ENCODE measurements at regions not wholly inside any gene's neighbourhood (a gene's known extent, or its start where the extent isn't known, plus 50 kb on each side); places are given as distances from the start of the nearest gene placed in this dataset.

DNA sequence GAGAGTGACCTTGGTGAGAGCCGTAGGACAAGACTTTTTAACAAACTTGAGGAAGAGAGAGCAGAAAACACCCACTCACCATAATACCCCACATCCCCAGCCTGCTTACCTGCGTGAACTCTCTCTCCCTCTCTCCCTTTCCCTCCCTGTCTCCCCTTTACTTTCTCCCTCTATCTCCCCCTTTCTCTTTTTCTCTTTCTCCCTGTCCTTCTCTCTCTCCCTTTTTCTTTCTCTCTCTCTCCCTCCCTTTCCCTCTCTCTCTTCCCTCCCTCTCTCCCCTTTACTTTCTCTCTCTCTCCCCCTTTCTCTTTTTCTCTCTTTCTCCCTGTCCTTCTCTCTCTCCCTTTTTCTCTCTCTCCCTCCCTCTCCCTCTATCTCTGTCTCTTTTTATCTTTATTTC, 464.0 kb upstream of the AUTS2 start:
- DNase-seq, result no peak

GRCh38 chr7:69147631-69148030, 450.6 kb upstream of the AUTS2 start:
- DNase-seq, result no peak

DNA sequence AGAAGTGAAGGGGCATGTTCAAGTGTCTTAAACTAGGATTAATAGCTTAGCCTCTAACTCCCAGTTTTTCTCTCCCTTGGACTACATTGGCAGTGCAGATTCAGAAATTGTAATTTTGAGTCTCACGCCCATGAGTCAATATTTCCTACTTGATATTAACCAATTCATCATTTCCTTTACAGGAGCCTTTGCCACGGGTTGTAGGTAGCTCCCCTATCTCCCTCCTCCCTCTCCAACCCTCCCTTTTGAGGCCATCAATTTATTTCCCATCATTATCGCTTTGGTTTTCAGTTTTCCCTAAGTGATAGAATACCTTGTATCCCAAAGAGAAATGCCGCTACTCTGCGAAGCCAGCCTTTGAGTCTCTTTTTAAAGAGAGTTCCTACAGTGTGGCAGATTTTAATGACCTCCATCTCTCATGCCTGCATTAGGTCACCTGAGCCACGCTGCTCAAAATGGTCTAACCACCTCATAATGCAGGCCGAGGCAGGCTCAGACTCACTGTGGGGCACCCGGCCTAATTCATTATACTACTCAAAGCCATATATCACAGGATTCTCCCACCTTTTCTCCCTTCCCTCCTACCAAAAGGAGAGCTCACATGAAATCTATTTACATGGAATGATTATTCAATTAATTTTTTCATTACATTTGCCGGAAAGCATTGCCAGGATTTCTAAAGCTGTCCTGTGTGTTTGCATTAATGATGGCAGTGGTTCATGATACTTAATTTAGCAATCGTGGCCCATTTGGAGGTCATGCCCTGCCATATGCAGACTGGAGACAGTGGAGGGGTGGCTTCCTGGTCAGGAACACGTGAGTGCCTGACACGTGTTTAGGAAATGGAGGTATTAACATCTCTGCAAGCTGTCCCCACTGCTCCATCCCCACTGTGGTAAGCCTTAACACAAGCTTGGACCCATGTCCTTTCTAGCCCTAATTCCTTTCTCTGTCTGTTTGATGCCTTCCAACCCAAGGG, 448.2 kb upstream of the AUTS2 start:
- DNase-seq, result no peak

GRCh38 chr7:69162326-69162725, 435.9 kb upstream of the AUTS2 start:
- no peak for DNase-seq

DNA sequence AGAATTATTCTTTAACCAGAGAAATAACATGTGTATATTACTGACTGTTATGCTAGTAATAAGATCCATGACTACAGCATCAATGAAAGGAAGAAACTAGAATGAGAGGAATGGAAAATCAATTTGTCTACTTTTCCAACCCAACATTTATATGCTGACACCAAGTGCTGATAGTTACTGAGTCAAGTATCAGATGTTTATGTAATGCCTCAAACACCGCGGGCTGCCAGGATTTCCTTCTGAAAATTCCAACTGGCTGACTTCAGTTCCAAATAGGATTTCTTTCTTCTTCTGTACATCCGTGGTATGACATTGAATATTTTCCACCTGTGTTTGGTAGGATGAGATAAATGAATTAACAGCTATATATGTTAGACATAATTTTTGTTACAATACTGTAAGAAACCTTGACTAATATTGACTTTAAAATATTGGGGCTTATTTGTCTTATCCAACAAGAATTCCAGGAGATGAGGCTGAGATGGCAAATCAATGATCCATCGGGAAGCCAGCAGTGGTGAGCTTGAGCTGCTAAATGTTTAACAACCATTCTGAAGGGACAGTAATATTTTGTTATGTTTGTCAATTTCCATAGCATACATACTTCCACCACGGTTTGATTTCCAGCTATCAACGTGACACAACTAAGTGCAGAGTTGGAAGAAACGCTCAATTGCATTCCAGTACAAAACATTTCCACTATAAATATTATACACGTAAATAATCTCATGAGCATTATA, 435.2 kb upstream of the AUTS2 start:
- no peak for DNase-seq

DNA sequence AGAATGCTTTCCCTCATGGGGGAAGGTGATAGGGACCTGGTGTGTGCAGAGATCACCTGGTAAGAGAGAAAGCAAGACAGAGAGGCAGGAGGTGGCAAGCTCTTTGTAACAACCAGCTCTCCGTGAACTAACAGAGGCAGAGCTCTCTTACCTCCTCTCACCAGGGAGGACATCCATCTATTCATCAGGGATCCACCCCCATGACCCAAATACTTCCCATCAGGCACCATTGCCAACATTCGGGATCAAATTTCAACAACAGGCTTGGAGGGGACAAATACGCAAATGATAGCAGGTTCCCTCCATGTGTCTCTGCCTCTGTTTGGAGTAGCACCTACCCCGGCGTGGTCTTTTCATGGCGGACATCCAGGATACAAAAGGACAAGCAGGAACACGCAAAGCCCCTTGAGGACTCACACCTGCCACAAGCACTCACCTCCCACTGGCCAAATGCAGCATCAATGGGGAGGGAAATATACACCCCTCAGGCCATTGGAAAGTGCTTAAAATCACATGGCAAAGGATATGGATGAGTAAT, 431.2 kb upstream of the AUTS2 start:
- no peak for DNase-seq

GRCh38 chr7:69169386-69169785, 428.9 kb upstream of the AUTS2 start:
- DNase-seq, result no peak

GRCh38 chr7:69172357-69173077, 425.8 kb upstream of the AUTS2 start:
- DNase-seq, result no peak

DNA sequence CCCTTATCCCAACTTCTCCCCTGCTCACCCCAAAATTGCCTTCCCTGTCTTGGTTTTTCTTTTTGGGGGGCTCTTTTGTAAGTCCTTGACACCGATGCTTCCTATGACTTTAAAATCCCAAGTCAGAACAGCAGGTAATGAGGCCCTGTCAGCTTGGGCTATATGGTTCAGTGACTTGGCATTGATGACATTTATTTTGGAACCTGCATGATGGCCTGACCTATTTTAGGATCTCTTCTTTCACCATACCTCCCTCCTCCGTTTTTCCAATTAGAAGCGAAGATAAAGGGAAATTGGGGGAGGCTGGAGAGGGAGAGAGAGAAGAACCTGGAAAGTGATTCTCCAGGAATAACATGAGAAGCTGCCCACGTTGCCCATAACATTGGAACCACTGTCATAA, 424.9 kb upstream of the AUTS2 start:
- DNase-seq, result no peak

DNA sequence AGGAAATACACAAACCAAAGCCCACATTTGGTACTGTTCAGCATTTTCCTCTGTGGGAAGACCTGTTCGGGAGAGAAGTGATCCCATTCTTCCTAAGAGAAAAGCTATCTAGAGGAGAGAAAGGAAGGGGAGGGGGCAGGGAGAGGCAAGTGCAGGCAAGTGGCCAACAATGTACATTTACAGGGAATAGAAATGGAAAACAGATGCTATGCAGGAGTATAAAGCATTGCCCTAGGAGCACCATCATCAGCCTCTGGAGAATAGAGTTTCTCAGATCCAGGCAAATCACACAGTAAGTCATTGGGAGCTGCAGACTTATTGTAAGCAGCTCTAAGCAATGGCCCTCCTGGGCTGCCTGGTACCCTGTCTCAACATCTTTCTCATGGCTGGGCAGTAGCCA, 424.4 kb upstream of the AUTS2 start:
- DNase-seq, result no peak

DNA sequence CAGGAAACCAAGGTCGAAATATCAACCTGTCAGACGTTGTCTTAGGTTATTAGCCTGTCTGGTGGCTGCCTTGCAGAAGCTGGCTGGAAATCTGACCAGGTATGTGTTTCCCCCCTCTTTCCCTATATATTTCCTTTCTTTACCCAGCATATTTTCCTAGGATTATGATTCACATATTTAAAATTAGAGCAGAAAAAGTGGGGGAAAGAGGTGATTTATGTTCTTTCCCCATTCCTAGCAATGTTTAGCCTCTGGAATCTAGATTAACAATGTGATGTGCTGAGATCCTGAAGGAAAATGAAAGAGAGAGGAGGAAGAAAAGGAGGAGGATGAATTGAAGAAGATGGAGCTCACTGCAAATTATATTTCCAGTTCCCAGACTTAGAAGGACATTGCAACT, 421.4 kb upstream of the AUTS2 start:
- DNase-seq, result no peak

DNA sequence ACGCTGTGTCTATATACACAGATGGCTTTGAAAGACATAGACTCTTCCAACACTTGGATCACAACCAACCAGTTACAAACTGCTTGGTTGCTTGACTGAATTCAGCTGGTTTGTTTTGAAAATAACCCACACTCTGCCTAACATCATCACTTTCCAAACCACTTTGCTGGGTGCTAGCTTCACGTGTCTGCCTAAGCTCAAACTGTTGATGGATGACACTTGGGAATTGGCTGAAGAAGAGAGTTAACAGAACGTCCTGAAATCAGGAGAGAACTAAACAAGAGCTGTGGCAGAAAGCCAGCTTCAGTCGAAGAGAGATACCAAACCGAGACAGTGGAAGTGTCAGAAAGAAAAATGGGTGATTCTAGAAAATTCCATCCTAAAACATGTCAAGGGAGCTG, 420.8 kb upstream of the AUTS2 start:
- DNase-seq, result no peak

DNA sequence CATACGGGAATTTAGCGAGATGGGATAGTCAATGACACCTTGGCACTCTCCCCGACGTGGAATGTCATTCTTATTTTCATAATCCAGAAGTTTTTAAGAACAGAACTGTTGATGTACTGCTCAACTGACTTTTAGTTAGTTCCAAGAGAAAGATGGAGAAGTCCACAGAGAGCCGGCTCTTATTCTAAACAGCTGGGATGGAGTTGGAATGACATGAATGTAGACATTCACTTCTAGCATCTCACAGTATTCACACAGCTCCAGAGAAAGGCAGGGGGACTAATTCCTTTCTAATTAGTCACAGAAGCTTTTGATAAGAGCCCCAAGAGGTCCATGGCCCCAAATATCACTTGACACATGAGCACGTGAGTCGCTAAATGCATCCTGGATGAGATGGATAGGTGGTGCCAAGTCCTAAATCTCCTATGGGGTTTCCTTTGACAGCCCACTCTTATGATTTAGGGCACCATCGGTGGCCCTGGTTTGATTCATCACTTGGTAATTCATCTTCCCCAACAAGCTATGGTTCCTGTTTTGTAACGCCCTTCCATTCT, 420.3 kb upstream of the AUTS2 start:
- no peak for DNase-seq

DNA sequence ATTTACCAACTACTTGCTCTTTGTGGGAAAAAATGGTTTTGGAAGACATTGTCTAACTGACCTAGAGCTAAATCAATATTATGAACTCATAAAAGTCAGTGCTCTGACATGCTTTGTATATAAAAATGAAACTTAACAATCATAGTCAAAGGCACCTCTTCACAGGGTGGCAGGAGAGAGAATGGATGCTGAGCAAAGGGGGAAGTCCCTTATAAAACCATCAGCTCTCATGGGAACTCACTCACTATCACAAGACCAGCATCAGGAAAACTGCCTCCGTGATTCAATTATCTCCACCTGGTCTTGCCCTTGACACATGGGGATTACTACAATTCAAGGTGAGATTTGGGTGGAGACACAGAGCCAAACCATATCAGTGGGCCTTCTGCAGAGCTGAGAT, 417.6 kb upstream of the AUTS2 start:
- no peak for DNase-seq

- DNase-seq, result no peak
Observed at GRCh38 chr7:69182596-69183467, 415.4 kb upstream of the AUTS2 start.

GRCh38 chr7:69184339-69184738, 413.9 kb upstream of the AUTS2 start:
- no peak for DNase-seq

DNA sequence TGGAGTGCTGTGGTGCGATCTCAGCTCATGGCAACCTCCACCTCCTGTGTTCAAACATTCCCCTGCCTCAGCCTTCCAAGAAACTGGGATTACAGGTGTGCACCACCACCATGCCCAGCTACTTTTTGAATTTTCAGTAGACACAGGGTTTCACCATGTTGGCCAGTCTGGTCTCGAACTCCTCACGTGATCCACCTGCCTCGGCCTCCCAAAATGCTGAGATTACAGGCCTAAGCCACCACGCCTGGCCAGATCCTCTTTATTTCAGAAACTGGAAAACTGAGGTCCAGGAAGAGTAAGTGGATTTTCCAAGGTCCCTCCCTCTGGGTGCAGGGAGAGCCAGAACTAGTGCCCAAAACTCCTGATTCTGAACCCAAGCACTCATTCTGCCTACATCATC, 413.1 kb upstream of the AUTS2 start:
- no peak for DNase-seq

DNA sequence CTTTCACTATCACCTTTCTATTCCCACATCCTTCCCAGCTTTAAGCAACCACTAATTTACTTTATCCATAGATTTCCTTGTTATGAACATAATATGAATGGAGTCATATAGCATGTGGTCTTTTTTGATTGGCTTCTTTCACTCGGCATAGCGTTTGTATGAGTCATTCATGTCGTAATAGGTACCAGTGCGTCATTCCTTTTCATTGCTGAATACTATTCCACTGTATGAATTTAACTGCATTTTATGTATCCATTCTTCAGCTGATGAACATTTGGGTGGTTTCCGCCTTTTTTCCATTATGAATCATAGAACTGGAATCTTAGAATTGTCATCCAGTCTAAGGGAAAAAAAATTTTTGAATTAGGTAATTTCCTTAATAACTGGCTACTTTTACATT, 411.3 kb upstream of the AUTS2 start:
- no peak for DNase-seq

GRCh38 chr7:69187824-69188333, 410.4 kb upstream of the AUTS2 start:
- no peak for DNase-seq

DNA sequence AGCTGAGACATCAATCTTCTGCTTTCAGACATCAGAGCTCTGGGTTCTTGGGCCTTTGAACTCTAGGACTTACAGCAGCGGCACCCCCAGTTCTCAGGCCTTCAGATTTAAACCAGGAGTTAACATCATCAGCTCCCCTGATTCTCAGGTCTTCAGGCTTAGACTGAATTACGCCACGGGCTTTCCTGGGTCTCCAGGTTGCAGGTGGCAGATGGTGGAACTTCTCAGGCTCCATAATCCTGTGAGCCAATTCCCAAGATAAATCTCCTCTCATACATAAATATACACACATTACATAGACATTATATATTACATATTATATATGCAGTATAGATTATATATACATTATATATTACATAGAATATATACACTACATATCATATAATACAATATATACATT, 408.9 kb upstream of the AUTS2 start:
- no peak for DNase-seq

GRCh38 chr7:69190025-69190424, 408.2 kb upstream of the AUTS2 start:
- no peak for DNase-seq

- DNase-seq, result no peak
Observed at GRCh38 chr7:69190763-69191162, 407.5 kb upstream of the AUTS2 start.

Data from cortex of kidney (tissue), 1 donor.